Hematopoietic multipotent progenitor cell treated with erythropoietin and hydrocortisone succinate and interleukin-3 and kit ligand, for 6 days (in vitro differentiated cells): ENCODE measurements at regions not wholly inside any gene's neighbourhood (a gene's known extent, or its start where the extent isn't known, plus 50 kb on each side); places are given as distances from the start of the nearest gene placed in this dataset.
"Not testable (repeated sequence)": the region's sequence is repeated elsewhere in the genome, so short reads cannot be mapped to it uniquely, and the experiment has no call there.

ENCODE experiments used
- DNase-seq: peaks from one replicate; pipeline ENCODE4 v3.0.0-alpha.2; 2015

DNA sequence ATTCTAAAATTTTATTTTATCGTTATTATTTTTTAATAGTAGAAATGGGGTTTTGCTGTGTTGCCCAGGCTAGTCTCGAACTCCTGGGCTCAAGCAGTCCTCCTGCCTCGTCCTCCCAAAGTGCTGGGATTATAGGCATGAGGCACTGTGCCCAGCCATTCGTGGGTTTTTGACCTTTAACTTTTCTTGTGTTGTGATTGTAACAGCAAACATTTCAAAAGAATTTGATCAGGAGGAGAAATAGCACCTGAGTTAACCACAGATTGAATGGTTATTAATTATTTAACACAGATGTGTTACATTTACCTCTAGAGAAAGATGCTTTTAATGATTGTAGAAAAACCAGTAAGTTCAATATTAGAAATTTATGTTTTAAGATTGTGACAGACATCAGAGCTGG is 132.0 kb downstream of the HAUS1 start:
- no peak for DNase-seq

DNA sequence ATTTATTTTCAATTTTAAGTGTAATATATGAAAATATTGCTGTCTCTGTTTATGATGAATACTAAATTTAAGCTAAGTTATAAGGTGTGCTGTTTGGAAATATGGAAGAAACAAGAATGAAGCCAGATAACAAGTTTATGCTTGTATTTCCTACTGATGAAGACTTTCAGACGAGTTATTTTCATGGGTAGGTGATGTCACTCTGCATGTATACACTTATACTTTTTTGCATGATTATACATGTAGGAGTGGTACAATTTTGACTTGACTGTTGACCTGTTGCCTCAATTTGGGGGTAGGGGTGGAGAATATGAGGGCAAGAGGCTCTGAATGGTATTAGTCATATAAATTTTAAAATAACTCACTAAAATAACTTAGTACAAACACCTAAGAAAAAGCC is 133.7 kb downstream of the HAUS1 start:
- no peak for DNase-seq

DNA sequence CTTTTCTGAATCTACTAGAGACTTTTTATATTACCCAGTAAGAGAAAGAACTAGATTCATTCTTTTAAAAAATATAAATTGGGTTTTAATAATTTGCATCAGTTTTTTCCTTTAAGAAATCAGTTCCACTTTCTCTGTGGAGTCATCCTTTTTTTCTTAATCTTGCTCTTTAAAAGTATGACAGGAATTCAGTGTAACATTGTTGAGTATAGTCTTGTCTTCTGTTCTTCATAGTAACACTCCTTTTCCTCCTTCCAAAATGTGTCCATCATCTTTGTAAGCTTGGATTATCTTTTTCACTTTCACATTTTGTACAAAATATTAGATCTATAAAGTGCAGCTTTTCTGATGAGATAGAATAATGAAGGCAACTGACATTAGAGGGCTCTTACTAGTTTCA is 135.4 kb downstream of the HAUS1 start:
- no peak for DNase-seq

DNA sequence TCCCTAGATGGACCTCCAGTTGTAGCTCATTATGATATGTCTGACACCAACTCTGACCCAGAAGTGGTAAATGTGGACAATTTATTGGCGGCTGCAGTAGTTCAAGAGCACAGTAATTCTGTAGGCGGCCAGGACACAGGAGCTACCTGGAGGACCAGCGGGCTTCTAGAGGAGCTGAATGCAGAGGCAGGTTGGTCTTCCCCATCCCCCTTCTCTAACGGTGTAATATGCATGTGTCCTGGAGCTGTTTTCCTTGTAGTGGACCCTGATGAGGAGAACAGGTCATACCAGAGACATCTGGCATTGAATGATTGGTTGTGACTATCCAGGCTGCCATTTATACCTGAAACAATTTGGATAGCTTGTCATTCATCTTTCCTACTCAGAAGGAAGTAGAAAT is 135.8 kb downstream of the HAUS1 start:
- no peak for DNase-seq

DNA sequence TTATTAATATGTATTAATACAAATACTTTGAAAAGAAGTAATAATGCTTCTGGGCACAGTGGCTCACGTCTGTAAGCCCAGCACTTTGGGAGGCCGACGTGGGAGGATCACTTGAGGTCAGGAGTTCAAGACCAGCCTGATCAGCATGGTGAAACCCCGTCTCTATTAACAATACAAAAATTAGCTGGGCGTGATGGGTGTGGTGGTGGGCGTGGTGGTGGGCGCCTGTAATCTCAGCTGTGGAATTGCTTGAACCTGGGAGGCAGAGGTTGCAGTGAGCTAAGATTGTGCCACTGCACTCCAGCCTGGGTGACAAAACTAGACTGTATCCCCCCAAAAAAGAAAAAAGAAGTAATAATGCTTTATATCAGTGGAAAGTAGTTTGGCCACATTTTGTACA is 137.2 kb downstream of the HAUS1 start:
- DNase-seq = not testable (repeated sequence)

DNA sequence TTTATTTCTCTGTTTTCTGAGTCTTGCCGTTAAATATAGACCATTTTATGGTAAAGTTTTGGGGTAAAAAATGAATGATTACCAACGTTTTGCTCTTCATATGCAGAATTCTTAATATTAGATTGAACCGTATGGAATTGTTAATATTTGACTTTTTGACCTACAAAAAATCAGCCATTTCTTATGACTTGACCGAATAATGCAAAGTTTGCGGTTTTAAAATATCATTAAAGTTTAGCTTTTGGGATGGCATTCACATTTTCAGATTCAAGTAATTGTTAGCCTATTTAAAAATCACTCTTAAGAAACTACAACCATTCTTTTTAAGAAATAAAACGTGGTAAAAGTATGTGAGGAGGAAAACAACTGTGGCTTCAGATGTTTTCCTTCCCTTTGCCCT is 138.0 kb downstream of the HAUS1 start:
- DNase-seq = no peak

- no peak for DNase-seq
Observed at GRCh38 chr18:46243095-46243494, 138.9 kb downstream of the HAUS1 start.

GRCh38 chr18:46243673-46244072 is 139.5 kb downstream of the HAUS1 start:
- DNase-seq = no peak

- no peak for DNase-seq
Observed at GRCh38 chr18:46246101-46246500, 141.9 kb downstream of the HAUS1 start.

DNA sequence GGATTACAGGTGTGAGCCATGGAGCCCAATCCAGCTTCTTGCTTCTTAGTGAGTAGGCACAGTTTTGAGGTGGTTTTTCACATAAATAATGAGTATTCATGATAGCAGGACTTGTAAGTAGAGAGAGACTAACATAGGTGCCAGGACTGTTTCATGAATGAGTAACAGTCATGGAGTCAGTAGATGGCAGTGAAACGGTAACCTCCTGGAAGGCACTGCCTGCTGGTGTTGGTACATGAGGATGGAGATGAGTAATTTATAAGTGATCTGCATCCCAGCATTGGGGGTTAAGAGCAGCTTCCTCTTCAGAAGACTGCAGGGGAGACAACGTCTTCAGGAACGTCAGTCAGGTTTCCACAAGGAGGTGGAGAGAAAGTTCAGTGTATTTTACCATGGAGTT is 143.8 kb downstream of the HAUS1 start:
- no peak for DNase-seq

DNA sequence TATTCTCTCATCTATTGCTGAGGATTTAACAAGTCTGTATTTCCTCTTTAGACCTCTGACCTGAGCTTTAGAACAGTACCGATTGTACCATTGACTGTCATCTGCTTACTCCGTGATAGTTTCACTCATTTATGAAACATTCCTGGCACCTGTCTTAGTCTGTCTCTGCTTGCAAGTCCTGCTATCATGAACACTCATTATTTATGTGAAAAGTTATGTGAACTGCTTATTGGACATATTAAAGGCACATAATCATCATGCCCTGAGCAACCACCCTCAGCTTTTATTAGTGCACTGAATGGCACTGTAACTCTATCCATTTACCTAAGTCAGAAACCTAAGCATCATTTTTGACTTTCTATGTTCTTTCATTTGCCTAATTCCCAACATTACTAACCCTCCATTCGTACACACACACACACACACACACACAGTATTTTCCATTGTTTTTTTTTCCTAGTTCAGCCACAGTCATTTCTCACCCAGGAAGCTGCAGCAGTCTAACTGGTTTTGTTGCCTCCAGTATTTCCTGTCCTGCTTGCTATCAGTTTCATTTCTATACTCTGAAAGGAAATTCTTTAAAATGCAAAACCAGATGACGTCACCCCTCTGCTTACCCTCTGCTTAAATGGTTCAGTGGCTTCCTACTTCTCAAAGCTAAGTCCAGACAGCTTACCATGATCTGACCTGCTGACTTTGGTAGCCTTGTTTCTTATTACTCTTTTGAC is 146.1 kb downstream of the HAUS1 start:
- DNase-seq = peak; percentile 77

DNA sequence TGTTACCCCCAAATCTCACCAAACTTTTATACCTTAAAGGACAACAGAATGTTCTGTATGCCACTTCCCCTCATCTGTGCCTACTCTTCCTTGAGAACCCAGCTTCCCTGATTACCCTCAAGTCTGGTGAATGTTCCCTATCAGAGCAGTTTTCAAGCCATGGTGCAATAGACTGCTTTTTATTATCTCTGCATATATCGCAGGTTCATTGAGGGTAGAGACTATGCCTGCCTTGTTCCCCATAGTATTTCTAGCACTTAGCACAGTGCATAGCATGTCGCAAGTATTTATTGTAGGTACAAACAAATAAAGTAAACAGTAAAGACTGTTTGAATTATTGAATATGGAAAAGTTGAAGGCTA is 146.6 kb downstream of the HAUS1 start:
- peak; percentile 41 for DNase-seq

DNA sequence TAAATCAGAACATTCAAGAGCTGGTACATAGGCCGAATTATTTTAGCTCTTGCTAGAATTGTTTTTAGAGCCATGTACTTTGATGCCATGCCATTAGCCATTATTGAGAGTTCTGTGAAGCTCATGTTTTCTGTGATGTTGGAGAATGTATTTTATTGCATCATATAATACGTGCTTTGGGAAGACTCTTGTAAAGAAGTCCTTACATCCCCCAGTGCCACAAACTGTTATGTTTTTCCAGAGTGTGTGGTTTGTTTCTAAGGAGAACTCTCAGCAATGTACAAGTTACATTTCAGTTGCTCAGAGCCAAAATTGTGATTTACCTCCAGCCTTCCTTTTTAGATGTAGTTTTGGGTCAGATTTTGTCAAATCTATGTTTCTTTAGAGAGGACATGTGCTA is 148.6 kb downstream of the HAUS1 start:
- DNase-seq = no peak

DNA sequence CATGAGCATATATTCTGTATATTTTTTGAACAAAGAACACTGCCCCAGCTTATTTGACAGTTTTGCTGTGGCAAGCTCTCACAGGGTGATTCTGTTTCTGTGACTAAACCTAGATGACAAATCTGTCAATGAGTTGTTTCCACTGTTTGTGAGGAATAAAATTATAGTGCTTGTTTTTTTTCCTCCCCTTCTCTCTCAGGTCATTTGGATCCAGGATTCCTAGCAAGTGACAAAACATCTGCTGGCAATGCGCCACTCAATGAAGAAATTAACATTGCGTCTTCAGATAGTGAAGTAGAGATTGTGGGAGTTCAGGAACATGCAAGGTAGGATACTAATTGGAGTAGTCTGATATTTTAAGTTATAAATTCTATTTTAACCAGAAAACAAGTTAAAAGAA is 149.3 kb downstream of the HAUS1 start:
- no peak for DNase-seq

DNA sequence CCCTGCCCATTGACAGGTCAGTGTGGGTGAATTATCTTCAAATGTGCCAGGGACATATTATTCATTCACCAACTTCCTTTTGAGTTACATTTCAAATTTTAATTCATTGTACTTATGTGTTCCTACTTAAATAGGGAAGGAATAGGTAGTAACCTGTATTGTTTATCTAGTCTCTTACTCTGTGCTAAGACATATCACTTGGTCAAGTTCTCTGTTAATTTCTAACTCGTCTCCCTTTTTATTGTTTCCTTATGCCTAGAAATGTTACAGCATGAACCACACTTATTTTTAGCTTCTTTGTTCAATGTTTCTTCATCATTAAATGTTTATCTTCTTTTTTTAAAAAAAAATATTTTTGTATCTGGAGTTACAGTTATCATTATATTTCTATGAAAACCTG is 151.9 kb downstream of the HAUS1 start:
- no peak for DNase-seq

- DNase-seq = no peak
Observed at GRCh38 chr18:46257366-46257765, 153.2 kb downstream of the HAUS1 start.

DNA sequence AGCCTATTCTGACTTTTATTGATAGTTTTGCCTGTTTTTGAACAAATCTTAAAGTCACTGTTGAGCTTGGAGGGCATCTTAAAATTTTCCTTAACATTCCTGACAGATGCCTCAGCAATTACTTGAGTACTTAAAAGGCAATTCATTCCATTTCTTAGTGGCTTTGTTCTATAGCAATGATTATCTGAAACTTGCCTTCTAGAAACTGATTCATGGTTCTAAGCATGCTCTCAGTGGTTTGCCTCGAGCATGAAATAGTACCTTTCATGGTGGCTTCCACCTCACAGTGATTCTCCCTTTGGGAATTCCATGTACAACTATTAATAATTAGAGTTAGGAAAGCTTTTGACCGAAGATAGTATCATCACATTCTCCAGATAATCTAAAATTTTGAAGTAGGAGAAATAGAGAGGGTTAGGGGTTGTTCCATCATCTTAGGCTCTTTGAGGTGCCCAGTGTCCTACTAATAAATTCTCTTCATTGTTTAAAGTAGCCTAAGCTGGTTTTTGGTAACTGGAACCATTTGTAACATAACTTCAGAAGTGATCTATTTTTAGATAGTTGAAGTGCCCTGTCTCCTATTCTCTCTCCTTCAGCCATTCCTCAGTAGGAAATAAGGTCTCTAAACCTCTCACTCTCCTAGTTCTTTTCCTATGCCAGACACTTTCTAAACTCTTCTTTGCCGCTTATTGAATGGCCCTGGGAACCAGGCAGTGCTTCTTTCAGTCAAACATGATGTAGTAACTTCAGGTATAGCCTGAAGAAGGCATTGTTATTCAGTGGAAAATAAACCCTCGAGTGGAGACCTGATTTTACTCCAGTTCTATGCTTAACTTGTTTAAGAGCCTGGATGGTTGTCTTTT is 156.1 kb downstream of the HAUS1 start:
- DNase-seq = no peak

- no peak for DNase-seq
Observed at GRCh38 chr18:46260879-46261143, 156.6 kb downstream of the HAUS1 start.

DNA sequence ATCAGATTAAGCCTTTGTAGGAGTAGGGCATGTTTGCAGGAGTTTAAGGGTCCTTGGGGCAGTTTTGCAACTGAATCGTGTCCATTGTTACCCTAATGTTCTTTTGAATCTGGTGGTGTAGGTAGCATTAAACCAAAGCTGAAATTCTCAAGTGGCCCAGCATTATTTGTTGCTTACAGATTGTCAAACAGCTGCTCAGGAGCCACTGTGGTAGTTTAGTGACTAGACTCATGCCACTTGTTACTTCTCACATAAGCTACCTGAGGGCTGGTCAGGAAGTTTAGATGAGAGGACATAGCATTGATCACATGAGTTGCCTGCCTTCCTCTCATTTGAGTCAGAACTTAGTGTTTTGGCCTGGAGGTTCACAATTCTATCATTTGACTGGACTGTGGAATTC is 157.6 kb downstream of the HAUS1 start:
- DNase-seq = no peak

GRCh38 chr18:46262856-46263255 is 158.7 kb downstream of the HAUS1 start:
- no peak for DNase-seq

DNA sequence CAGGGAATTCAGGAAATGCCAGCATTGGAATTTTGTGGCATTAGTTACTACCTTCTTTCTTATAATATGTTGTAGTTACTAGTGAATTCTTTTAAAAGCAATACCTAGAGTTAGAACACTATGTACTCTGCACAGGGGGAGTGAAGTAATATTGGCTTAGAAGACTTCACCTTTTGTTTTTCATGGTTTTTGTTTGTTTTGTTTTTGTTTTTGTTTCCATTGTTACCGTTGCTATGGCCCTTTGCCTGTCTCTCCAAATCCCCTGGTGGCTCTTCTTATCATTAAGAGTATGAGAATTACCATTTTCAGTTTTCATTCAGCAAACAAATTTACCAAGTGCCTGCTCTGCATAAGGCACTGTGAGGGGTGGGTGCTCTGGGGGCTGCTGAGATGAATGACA is 160.1 kb downstream of the HAUS1 start:
- DNase-seq = no peak

GRCh38 chr18:46265196-46266156 is 161.3 kb downstream of the HAUS1 start:
- DNase-seq = no peak

DNA sequence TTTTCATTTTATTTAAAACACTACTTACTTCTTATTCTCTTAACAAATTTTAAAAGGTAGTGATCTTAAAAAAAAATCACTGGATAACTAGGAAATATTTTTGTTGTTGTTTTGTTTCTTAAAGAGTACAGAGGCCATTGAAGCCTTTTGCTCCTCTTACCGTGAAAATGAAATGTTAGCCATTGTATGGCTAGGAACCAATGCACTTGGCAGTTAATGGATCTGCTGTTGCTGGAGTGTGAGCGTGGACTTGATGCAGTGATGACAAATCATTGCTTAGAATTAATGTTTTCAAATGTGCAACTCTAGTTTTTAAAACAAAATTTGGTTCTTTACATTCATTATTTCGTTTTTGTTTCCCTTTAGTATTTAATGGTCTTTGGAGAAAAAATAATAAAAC is 162.3 kb downstream of the HAUS1 start:
- no peak for DNase-seq

- DNase-seq = no peak
Observed at GRCh38 chr18:46268671-46269070, 164.5 kb downstream of the HAUS1 start.
